ENCODE measurements at regions not wholly inside any gene's neighbourhood (a gene's known extent, or its start where the extent isn't known, plus 50 kb on each side); places are given as distances from the start of the nearest gene placed in this dataset.

- DNase-seq: no peak
Measured at GRCh38 chr7:153389261-153389660, 629.7 kb downstream of the ACTR3B start.

GRCh38 chr7:153390955-153391354 is 631.4 kb downstream of the ACTR3B start:
- no peak for DNase-seq

GRCh38 chr7:153392726-153393125 is 633.2 kb downstream of the ACTR3B start:
- no peak for DNase-seq

- DNase-seq: no peak
Measured at GRCh38 chr7:153393666-153394065, 634.1 kb downstream of the ACTR3B start.

GRCh38 chr7:153396475-153396874 is 636.9 kb downstream of the ACTR3B start:
- DNase-seq: no peak

- DNase-seq: no peak
Measured at GRCh38 chr7:153397459-153397858, 637.9 kb downstream of the ACTR3B start.

GRCh38 chr7:153397906-153398305 is 638.4 kb downstream of the ACTR3B start:
- DNase-seq: no peak

GRCh38 chr7:153398370-153398769 is 638.8 kb downstream of the ACTR3B start:
- DNase-seq: no peak

GRCh38 chr7:153398789-153399553 is 639.4 kb downstream of the ACTR3B start:
- DNase-seq: no peak

- no peak for DNase-seq
Measured at GRCh38 chr7:153399554-153399940, 640.0 kb downstream of the ACTR3B start.

GRCh38 chr7:153400735-153401593 is 641.4 kb downstream of the ACTR3B start:
- no peak for DNase-seq

- DNase-seq: no peak
Measured at GRCh38 chr7:153401795-153402720, 642.5 kb downstream of the ACTR3B start.

- DNase-seq: no peak
Measured at GRCh38 chr7:153402721-153403541, 643.4 kb downstream of the ACTR3B start.

- DNase-seq: no peak
Measured at GRCh38 chr7:153404124-153404523, 644.6 kb downstream of the ACTR3B start.

- DNase-seq: no peak
Measured at GRCh38 chr7:153404781-153405279, 645.3 kb downstream of the ACTR3B start.

GRCh38 chr7:153405704-153406485 is 646.3 kb upstream of the DPP6 start:
- DNase-seq: no peak

- no peak for DNase-seq
Measured at GRCh38 chr7:153406486-153406872, 645.7 kb upstream of the DPP6 start.

GRCh38 chr7:153407291-153408046 is 644.7 kb upstream of the DPP6 start:
- DNase-seq: no peak

- DNase-seq: no peak
Measured at GRCh38 chr7:153408360-153409335, 643.5 kb upstream of the DPP6 start.

All from inflammatory macrophage (primary cell).